ENCODE measurements at regions not wholly inside any gene's neighbourhood (a gene's known extent, or its start where the extent isn't known, plus 50 kb on each side); places are given as distances from the start of the nearest gene placed in this dataset.

DNA sequence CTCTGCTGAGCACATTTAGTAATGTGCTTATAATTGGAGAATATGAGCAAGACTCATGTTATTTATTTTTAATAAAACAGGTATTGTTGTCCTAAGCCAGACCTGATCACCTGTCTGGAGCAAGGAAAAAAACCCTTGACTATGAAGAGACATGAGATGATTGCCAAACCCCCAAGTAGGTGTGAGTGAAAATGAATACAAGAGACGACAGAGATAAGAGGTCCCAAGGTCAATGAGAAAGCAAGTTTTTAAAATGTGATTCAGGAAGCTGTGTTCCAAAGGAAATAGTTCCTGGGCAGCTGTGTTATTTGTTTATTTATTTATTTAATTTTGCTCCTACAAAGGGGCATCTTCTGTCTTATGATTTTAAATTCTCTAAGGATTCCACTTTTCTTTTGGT, 83.1 kb downstream of the ZNF486 start:
- H3K36me3 Mint-ChIP-seq: no peaks in the 10 kb centered on the region
- no peaks in the 10 kb centered on the region for H3K9me3 Mint-ChIP-seq
- ChIA-PET CTCF (ENCODE audit: partially characterized antibody) (no interaction called here), POLR2A (ENCODE audit: partially characterized antibody) (no interaction called here)
- H3K27me3 Mint-ChIP-seq: no peaks in the 10 kb centered on the region
- Histone ChIP-seq H3K4me3 (ENCODE audit: low read length in 2 of 2) (no peak overlapping the region), H3K4me1 (ENCODE audit: insufficient read depth, low read length) (no peaks in the 10 kb centered on the region), H3K36me3 (ENCODE audit: insufficient read depth, low read length) (no peaks in the 10 kb centered on the region), H3K27me3 (ENCODE audit: insufficient read depth, low read length) (no peaks in the 10 kb centered on the region), H3K27ac (ENCODE audit: low read depth, low read length) (no peak overlapping the region), H3K9me3 (ENCODE audit: control insufficient read depth in 1 of 2, low read length in 2 of 2) (no peaks in the 10 kb centered on the region)
- H3K27ac Mint-ChIP-seq: no peak overlapping the region
- intact Hi-C loops (cut with micrococcal nuclease): no loop called here
- no peaks in the 10 kb centered on the region for H3K4me1 Mint-ChIP-seq
- no peak for DNase-seq
- H3K4me3 Mint-ChIP-seq: no peak overlapping the region

Small RNA genes in the stretch of these regions (microRNA-seq; reads per million reads assigned to microRNA genes)
- gene MIR1270 (ENCODE audit: borderline microRNAs expressed, borderline number of aligned reads, borderline replicate concordance): 1.4 reads per million
